H9 (cell line): ENCODE measurements at regions not wholly inside any gene's neighbourhood (a gene's known extent, or its start where the extent isn't known, plus 50 kb on each side); places are given as distances from the start of the nearest gene placed in this dataset.

Experiments
- DNase-seq: peaks from one replicate; pipeline ENCODE4 v3.0.0-alpha.2; 2017
- H2AFZ ChIP-seq: one replicate; pipeline ENCODE4 v1.6.1; 2013; ENCODE audit warnings: mild to moderate bottlenecking, low read length, control low read depth, moderate library complexity
- H2AK5ac ChIP-seq: 2 replicates; pipeline ENCODE4 v1.6.1; 2013; ENCODE audit warnings: low read length, control low read depth, mixed read lengths; ENCODE audit not compliant: insufficient read length
- H2BK120ac ChIP-seq: one replicate; pipeline ENCODE4 v1.6.1; 2013; ENCODE audit warnings: low read depth, mild to moderate bottlenecking, low read length, control low read depth, inconsistent platforms; ENCODE audit not compliant: poor library complexity, severe bottlenecking
- H2BK12ac ChIP-seq: 2 replicates; pipeline ENCODE4 v1.6.1; 2013; ENCODE audit warnings: low read length, control low read depth, mixed read lengths, low read depth; ENCODE audit not compliant: insufficient read length
- H2BK15ac ChIP-seq: 2 replicates; pipeline ENCODE4 v1.6.1; 2013; ENCODE audit warnings: low read depth, low read length, control low read depth
- H2BK20ac ChIP-seq: one replicate; pipeline ENCODE4 v1.6.1; 2013; ENCODE audit warnings: low read depth, mild to moderate bottlenecking, low read length, control low read depth, inconsistent platforms; ENCODE audit not compliant: poor library complexity, severe bottlenecking
- H2BK5ac ChIP-seq: 2 replicates; pipeline ENCODE4 v1.6.1; 2013; ENCODE audit warnings: low read length, control low read depth, mixed read lengths; ENCODE audit not compliant: insufficient read length
- H3K14ac ChIP-seq: 2 replicates; pipeline ENCODE4 v1.6.1; 2013; ENCODE audit warnings: low read length, control low read depth; ENCODE audit not compliant: insufficient read depth
- H3K18ac ChIP-seq: 2 replicates; pipeline ENCODE4 v1.6.1; 2013; ENCODE audit warnings: low read depth, mild to moderate bottlenecking, mixed read lengths, low read length, control low read depth; ENCODE audit not compliant: insufficient read length
- H3K23ac ChIP-seq: 2 replicates; pipeline ENCODE4 v1.6.1; 2013; ENCODE audit warnings: low read length, control low read depth, mixed read lengths, low read depth; ENCODE audit not compliant: insufficient read length
- H3K23me2 ChIP-seq: 2 replicates; pipeline ENCODE4 v1.6.1; 2013; ENCODE audit warnings: low read depth, mild to moderate bottlenecking, mixed read lengths, low read length, control low read depth; ENCODE audit not compliant: insufficient read length, poor library complexity, severe bottlenecking
- H3K27ac ChIP-seq: 2 replicates; pipeline ENCODE4 v1.5.1; 2013; ENCODE audit warnings: low read length, control low read depth, mixed read lengths, low read depth; ENCODE audit not compliant: insufficient read length
- H3K27me3 ChIP-seq: 2 replicates; pipeline ENCODE4 v1.6.1; 2013; ENCODE audit warnings: low read length, control low read depth, inconsistent platforms; ENCODE audit not compliant: insufficient read depth
- H3K4ac ChIP-seq: 2 replicates; pipeline ENCODE4 v1.6.1; 2013; ENCODE audit warnings: low read depth, mild to moderate bottlenecking, control low read depth, inconsistent platforms, low read length, moderate library complexity
- H3K4me1 ChIP-seq: 2 replicates; pipeline ENCODE4 v1.6.1; 2013; ENCODE audit warnings: low read length, control low read depth, inconsistent platforms; ENCODE audit not compliant: insufficient read depth
- H3K4me2 ChIP-seq: 2 replicates; pipeline ENCODE4 v1.6.1; 2013; ENCODE audit warnings: low read length, control low read depth, mixed read lengths; ENCODE audit not compliant: insufficient read length, insufficient read depth
- H3K56ac ChIP-seq: 2 replicates; pipeline ENCODE4 v1.6.1; 2013; ENCODE audit warnings: low read depth, mild to moderate bottlenecking, mixed read lengths, low read length, control low read depth; ENCODE audit not compliant: insufficient read length
- H3K79me1 ChIP-seq: 2 replicates; pipeline ENCODE4 v1.6.1; 2013; ENCODE audit warnings: low read depth, mild to moderate bottlenecking, moderate library complexity, low read length, control low read depth, inconsistent platforms; ENCODE audit not compliant: insufficient read depth, poor library complexity, severe bottlenecking
- H3K79me2 ChIP-seq: 2 replicates; pipeline ENCODE4 v1.6.1; 2013; ENCODE audit warnings: low read length, control low read depth, inconsistent platforms; ENCODE audit not compliant: insufficient read depth
- H3K9ac ChIP-seq: 2 replicates; pipeline ENCODE4 v1.6.1; 2013; ENCODE audit warnings: low read length, control low read depth, mixed read lengths; ENCODE audit not compliant: insufficient read length; ENCODE audit errors: extremely low read depth
- H3K9me3 ChIP-seq: one replicate; pipeline ENCODE4 v1.6.1; 2013; ENCODE audit warnings: low read depth, low read length, inconsistent platforms; ENCODE audit not compliant: control insufficient read depth
- H3T11ph ChIP-seq: one replicate; pipeline ENCODE4 v1.6.1; 2013; ENCODE audit warnings: mild to moderate bottlenecking, low read length, control low read depth, inconsistent platforms
- H4K20me1 ChIP-seq: one replicate; pipeline ENCODE4 v1.6.1; 2013; ENCODE audit not compliant: control insufficient read depth, insufficient read length, insufficient read depth
- H4K5ac ChIP-seq: 2 replicates; pipeline ENCODE4 v1.6.1; 2013; ENCODE audit warnings: low read depth, mild to moderate bottlenecking, mixed read lengths, low read length, control low read depth; ENCODE audit not compliant: insufficient read length
- H4K8ac ChIP-seq: replicated peaks from 2 replicates; pipeline ENCODE4 v1.6.1; 2013; ENCODE audit warnings: low read length, control low read depth, mixed read lengths, low read depth; ENCODE audit not compliant: insufficient read length
- H4K91ac ChIP-seq: 2 replicates; pipeline ENCODE4 v1.6.1; 2013; ENCODE audit warnings: low read depth, mild to moderate bottlenecking, moderate library complexity, mixed read lengths, low read length, control low read depth; ENCODE audit not compliant: insufficient read length
- H3K27ac Mint-ChIP-seq, 3 experiments: 2 replicates in 2 of 3; 3 replicates in 1 of 3; pipeline ENCODE4 v1.8.0; 2020 to 2021; ENCODE audit warnings: mixed read lengths in 3 of 3, mild to moderate bottlenecking in 1 of 3, moderate library complexity in 1 of 3
- H3K27me3 Mint-ChIP-seq: 2 replicates; pipeline ENCODE4 v1.8.0; 2021; ENCODE audit warnings: low read depth, mild to moderate bottlenecking, moderate library complexity, mixed read lengths
- H3K36me3 Mint-ChIP-seq, 3 experiments: 2 replicates in 2 of 3; 3 replicates in 1 of 3; pipeline ENCODE4 v1.8.0; 2020 to 2021; ENCODE audit warnings: low read depth in 3 of 3, mixed read lengths in 3 of 3; ENCODE audit not compliant: insufficient read depth in 1 of 3
- H3K4me1 Mint-ChIP-seq, 2 experiments: 2 replicates each; pipeline ENCODE4 v1.8.0; 2020; ENCODE audit warnings: mixed read lengths in 2 of 2
- H3K4me3 Mint-ChIP-seq, 2 experiments: 2 replicates in 1 of 2; 3 replicates in 1 of 2; pipeline ENCODE4 v1.8.0; 2020 to 2021; ENCODE audit warnings: mild to moderate bottlenecking in 2 of 2, mixed read lengths in 2 of 2, moderate library complexity in 1 of 2
- H3K9me3 Mint-ChIP-seq, 2 experiments: 2 replicates in 1 of 2; 3 replicates in 1 of 2; pipeline ENCODE4 v1.8.0; 2020; ENCODE audit warnings: mild to moderate bottlenecking in 2 of 2, mixed read lengths in 2 of 2, moderate library complexity in 1 of 2
- TF ChIP-seq, protein P1 (sequence below): fragments of 200-600 bp; sonication (generic); conservative IDR thresholded peaks from 3 replicates; pipeline ENCODE4 v1.8.0; 2021; ENCODE audit warnings: antibody characterized with exemption, mild to moderate bottlenecking

GRCh38 chr6:140275725-140276124 is 901.3 kb upstream of the CITED2 start:
- Histone ChIP-seq H3K4ac (no peak overlapping the region), H3K27ac (no peak overlapping the region), H4K91ac (no peak overlapping the region), H2BK15ac (no peak overlapping the region), H2BK12ac (no peak overlapping the region), H2AFZ (no peak overlapping the region), H2AK5ac (no peak overlapping the region), H3T11ph (no peak overlapping the region), H3K79me1 (no peaks in the 10 kb centered on the region), H4K8ac (no peak overlapping the region), H3K4me2 (no peak overlapping the region), H2BK120ac (no peak overlapping the region), H3K56ac (no peak overlapping the region), H3K9me3 (no peaks in the 10 kb centered on the region), H3K18ac (no peak overlapping the region), H2BK5ac (no peak overlapping the region), H2BK20ac (no peak overlapping the region), H3K23ac (no peak overlapping the region), H3K9ac (no peak overlapping the region), H3K23me2 (no peaks in the 10 kb centered on the region), H3K4me1 (no peaks in the 10 kb centered on the region), H3K14ac (no peak overlapping the region), H4K5ac (no peak overlapping the region), H3K27me3 (no peaks in the 10 kb centered on the region), H3K79me2 (no peaks in the 10 kb centered on the region), H4K20me1 (no peaks in the 10 kb centered on the region)
- H3K36me3 Mint-ChIP-seq = no peaks in the 10 kb centered on the region
- H3K4me3 Mint-ChIP-seq = no peak overlapping the region
- TF ChIP-seq, protein P1, sequence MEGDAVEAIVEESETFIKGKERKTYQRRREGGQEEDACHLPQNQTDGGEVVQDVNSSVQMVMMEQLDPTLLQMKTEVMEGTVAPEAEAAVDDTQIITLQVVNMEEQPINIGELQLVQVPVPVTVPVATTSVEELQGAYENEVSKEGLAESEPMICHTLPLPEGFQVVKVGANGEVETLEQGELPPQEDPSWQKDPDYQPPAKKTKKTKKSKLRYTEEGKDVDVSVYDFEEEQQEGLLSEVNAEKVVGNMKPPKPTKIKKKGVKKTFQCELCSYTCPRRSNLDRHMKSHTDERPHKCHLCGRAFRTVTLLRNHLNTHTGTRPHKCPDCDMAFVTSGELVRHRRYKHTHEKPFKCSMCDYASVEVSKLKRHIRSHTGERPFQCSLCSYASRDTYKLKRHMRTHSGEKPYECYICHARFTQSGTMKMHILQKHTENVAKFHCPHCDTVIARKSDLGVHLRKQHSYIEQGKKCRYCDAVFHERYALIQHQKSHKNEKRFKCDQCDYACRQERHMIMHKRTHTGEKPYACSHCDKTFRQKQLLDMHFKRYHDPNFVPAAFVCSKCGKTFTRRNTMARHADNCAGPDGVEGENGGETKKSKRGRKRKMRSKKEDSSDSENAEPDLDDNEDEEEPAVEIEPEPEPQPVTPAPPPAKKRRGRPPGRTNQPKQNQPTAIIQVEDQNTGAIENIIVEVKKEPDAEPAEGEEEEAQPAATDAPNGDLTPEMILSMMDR = no peak
- no peaks in the 10 kb centered on the region for H3K9me3 Mint-ChIP-seq
- no peak overlapping the region for H3K27ac Mint-ChIP-seq
- H3K27me3 Mint-ChIP-seq = no peaks in the 10 kb centered on the region
- H3K4me1 Mint-ChIP-seq = peaks cover 0 to 6% of the 10 kb centered on the region in 2 experiments; a peak in 2 of 4 replicates
- no peak for DNase-seq
